Activated B cell treated with CpG ODN at 0.5 μM for 24 hours (primary cell): ENCODE measurements at regions not wholly inside any gene's neighbourhood (a gene's known extent, or its start where the extent isn't known, plus 50 kb on each side); places are given as distances from the start of the nearest gene placed in this dataset.

Experiments
- ATAC-seq: fragments of 200-7000 bp; cut with Tn5 transposase; one replicate; pipeline ENCODE4 v1.10.0; 2021; ENCODE audit warnings: low read depth, mild to moderate bottlenecking, moderate library complexity
- CTCF ChIA-PET: fragments of 350-600 bp; sonication (Branson Sonifier 250); formaldehyde crosslinking; loops from one replicate; lab custom pipeline; 2021; ENCODE audit warnings: antibody characterized with exemption; lab: Charles Lee
- POLR2A ChIA-PET: fragments of 350-600 bp; sonication (Branson Sonifier 250); formaldehyde crosslinking; loops from one replicate; lab custom pipeline; 2021; ENCODE audit warnings: antibody characterized with exemption; lab: Charles Lee
- DNase-seq: peaks from one replicate; pipeline ENCODE4 v3.0.0; 2022
- H3K27ac Mint-ChIP-seq: one replicate; pipeline ENCODE4 v1.8.0; 2020; ENCODE audit warnings: mixed read lengths
- H3K27me3 Mint-ChIP-seq: one replicate; pipeline ENCODE4 v1.8.0; 2021; ENCODE audit warnings: mixed read lengths
- H3K36me3 Mint-ChIP-seq: one replicate; pipeline ENCODE4 v1.8.0; 2021; ENCODE audit warnings: low read depth, mixed read lengths
- H3K4me1 Mint-ChIP-seq: one replicate; pipeline ENCODE4 v1.8.0; 2021; ENCODE audit warnings: mixed read lengths
- H3K4me3 Mint-ChIP-seq: one replicate; pipeline ENCODE4 v1.8.0; 2020; ENCODE audit warnings: mild to moderate bottlenecking, mixed read lengths
- H3K9me3 Mint-ChIP-seq: one replicate; pipeline ENCODE4 v1.8.0; 2020; ENCODE audit warnings: mixed read lengths
- CTCF ChIP-seq: fragments of 200-600 bp; IDR thresholded peaks from one replicate; pipeline ENCODE4 v1.8.0; 2022; ENCODE audit warnings: antibody characterized with exemption, mild to moderate bottlenecking
- intact Hi-C: fragments of 100-400 bp; cut with micrococcal nuclease; formaldehyde crosslinking; loops from one replicate; pipeline ENCODE4 v1.15.1; 2024

DNA sequence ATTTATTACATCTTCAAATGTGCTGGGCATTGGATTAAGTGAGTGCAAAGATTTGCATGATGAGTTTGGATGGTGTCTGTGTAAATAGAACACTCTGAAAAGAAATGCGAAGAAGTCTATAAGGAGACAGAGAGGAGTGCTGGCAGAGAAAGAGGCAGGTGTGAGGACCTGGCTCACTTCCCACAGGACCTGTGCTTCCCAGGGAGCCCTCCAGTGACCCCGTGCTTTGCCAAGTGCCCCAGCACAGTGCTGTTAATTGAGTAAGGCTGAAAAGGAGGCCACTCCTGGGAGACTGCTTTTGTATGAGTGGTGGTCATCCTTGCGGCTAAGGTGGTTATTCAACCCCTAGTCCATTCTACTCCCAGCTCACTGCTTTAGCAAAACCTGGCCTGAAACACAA lies 230.8 kb downstream of the OSR1 start:
- no peak overlapping the region for H3K4me3 Mint-ChIP-seq
- no peaks in the 10 kb centered on the region for H3K36me3 Mint-ChIP-seq
- no peaks in the 10 kb centered on the region for H3K4me1 Mint-ChIP-seq
- H3K9me3 Mint-ChIP-seq = peaks cover 2% of the 10 kb centered on the region
- H3K27ac Mint-ChIP-seq = no peak overlapping the region
- ChIA-PET CTCF (no interaction called here), POLR2A (no interaction called here)
- intact Hi-C loops = no loop called here
- DNase-seq = no peak
- no peak for TF ChIP-seq CTCF
- no peak for ATAC-seq
- no peaks in the 10 kb centered on the region for H3K27me3 Mint-ChIP-seq

GRCh38 chr2:19125901-19126680 lies 232.3 kb downstream of the OSR1 start:
- ChIA-PET POLR2A (no interaction called here), CTCF (no interaction called here)
- Mint-ChIP-seq H3K27ac (no peak overlapping the region), H3K4me3 (no peak overlapping the region), H3K9me3 (no peaks in the 10 kb centered on the region), H3K4me1 (no peaks in the 10 kb centered on the region), H3K27me3 (no peaks in the 10 kb centered on the region), H3K36me3 (no peaks in the 10 kb centered on the region)
- intact Hi-C loops = no loop called here
- TF ChIP-seq CTCF = no peak
- no peak for ATAC-seq
- no peak for DNase-seq

DNA sequence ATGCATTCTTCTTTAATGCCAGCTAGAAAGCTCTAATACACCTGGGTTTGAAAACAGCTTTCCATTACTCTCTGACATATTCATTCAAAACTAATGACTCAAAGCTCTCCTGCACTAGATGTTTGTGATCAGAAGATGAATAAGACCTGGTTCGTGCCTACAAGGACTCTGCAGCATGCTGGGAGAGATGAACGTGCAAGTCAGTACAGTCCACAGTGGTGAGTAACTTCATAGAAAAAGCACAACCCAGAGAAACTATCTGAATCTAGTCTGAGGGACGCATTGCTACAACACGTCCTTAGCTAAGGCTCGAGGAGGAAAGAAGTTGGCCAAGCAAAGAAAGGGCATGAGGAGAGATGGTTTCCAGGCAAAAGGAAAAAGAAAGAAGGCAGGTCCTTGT lies 234.3 kb downstream of the OSR1 start:
- H3K4me1 Mint-ChIP-seq = no peaks in the 10 kb centered on the region
- no peaks in the 10 kb centered on the region for H3K27me3 Mint-ChIP-seq
- no peak overlapping the region for H3K4me3 Mint-ChIP-seq
- H3K36me3 Mint-ChIP-seq = no peaks in the 10 kb centered on the region
- H3K9me3 Mint-ChIP-seq = no peaks in the 10 kb centered on the region
- CTCF ChIA-PET = no interaction called here
- no peak for DNase-seq
- no peak for ATAC-seq
- no peak for TF ChIP-seq CTCF
- POLR2A ChIA-PET = no interaction called here
- intact Hi-C loops = no loop called here
- no peak overlapping the region for H3K27ac Mint-ChIP-seq

- DNase-seq (no peak), ATAC-seq (no peak)
- ChIA-PET POLR2A (no interaction called here), CTCF (no interaction called here)
- no peak overlapping the region for H3K27ac Mint-ChIP-seq
- no peaks in the 10 kb centered on the region for H3K27me3 Mint-ChIP-seq
- H3K4me1 Mint-ChIP-seq = no peaks in the 10 kb centered on the region
- H3K9me3 Mint-ChIP-seq = no peaks in the 10 kb centered on the region
- H3K36me3 Mint-ChIP-seq = no peaks in the 10 kb centered on the region
- intact Hi-C loops = no loop called here
- H3K4me3 Mint-ChIP-seq = no peak overlapping the region
- no peak for TF ChIP-seq CTCF
Measured at GRCh38 chr2:19123556-19123955, 234.9 kb downstream of the OSR1 start.

DNA sequence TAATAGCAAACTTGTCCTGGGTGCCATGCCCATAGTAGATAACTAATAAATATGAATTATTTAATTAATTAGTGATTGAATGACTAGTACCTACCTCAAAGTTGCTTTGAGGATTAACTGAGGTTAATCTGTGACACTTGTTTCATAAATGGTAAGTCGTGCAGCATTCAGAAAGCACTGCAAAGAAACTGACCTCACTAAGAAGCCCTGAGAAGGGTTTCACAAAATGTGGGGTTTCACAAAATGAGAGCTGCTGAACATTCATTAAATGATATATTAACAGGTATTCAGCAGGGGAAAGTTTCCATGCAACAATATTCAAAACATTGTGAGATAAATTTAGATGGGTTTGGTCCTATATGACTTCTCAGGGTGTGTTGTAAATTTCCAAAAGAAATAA lies 236.2 kb downstream of the OSR1 start:
- no peak for ATAC-seq

More for the DNA sequence above, 236.2 kb downstream of the OSR1 start:
- no peak overlapping the region for H3K4me3 Mint-ChIP-seq
- no peak for DNase-seq
- no peaks in the 10 kb centered on the region for H3K9me3 Mint-ChIP-seq
- H3K4me1 Mint-ChIP-seq = no peaks in the 10 kb centered on the region
- intact Hi-C loops = no loop called here
- POLR2A ChIA-PET = no interaction called here
- H3K36me3 Mint-ChIP-seq = no peaks in the 10 kb centered on the region
- no peak for TF ChIP-seq CTCF
- no peak overlapping the region for H3K27ac Mint-ChIP-seq
- CTCF ChIA-PET = no interaction called here
- H3K27me3 Mint-ChIP-seq = no peaks in the 10 kb centered on the region
